ENCODE measurements at regions not wholly inside any gene's neighbourhood (a gene's known extent, or its start where the extent isn't known, plus 50 kb on each side); places are given as distances from the start of the nearest gene placed in this dataset.

DNA sequence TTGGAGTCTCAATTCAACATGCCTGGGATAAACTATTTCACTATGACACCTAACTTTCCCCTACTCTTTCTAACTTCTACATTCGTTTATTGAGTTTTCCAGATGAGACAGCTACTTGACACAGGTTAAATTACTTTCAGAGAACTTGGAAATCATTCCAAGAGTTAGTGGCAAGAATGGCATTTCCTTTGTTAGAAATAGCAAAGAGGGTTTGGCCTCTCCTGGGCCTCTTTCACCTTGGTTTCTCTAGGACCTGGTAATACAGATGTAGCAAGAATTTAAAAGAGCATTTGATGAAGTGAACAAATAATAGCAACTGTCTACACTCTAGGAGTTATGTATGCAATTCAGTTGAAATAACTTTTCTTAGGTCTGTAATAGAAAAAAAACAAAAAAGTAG lies 748.9 kb downstream of the MECOM start:
- DNase-seq (ENCODE audit: low read depth, low spot score), result no peak

GRCh38 chr3:168909260-168909659 lies 754.3 kb downstream of the MECOM start:
- H3K9me1 ChIP-seq (ENCODE audit: control insufficient read depth, extremely low read depth, insufficient read depth, low read length), result no peaks in the 10 kb centered on the region
- DNase-seq (ENCODE audit: low read depth, low spot score), result no peak
- H3K4me2 ChIP-seq (ENCODE audit: control insufficient read depth, extremely low read depth, insufficient read depth, low read depth, low read length), result no peak overlapping the region
- H3K79me2 ChIP-seq (ENCODE audit: control insufficient read depth, insufficient read depth, low read length), result no peaks in the 10 kb centered on the region
- no peaks in the 10 kb centered on the region for H3K27me3 ChIP-seq (ENCODE audit: control insufficient read depth, extremely low read depth, insufficient read depth, low read length)
- no peak for FAIRE-seq
- H3K4me3 ChIP-seq (ENCODE audit: control insufficient read depth in 2 of 3, extremely low read depth in 1 of 3, insufficient read depth in 2 of 3, low read depth in 1 of 3, low read length in 3 of 3), result no peak overlapping the region
- H3K4me1 ChIP-seq (ENCODE audit: control insufficient read depth, extremely low read depth, insufficient read depth, low read length), result no peaks in the 10 kb centered on the region
- TF ChIP-seq, protein P1, sequence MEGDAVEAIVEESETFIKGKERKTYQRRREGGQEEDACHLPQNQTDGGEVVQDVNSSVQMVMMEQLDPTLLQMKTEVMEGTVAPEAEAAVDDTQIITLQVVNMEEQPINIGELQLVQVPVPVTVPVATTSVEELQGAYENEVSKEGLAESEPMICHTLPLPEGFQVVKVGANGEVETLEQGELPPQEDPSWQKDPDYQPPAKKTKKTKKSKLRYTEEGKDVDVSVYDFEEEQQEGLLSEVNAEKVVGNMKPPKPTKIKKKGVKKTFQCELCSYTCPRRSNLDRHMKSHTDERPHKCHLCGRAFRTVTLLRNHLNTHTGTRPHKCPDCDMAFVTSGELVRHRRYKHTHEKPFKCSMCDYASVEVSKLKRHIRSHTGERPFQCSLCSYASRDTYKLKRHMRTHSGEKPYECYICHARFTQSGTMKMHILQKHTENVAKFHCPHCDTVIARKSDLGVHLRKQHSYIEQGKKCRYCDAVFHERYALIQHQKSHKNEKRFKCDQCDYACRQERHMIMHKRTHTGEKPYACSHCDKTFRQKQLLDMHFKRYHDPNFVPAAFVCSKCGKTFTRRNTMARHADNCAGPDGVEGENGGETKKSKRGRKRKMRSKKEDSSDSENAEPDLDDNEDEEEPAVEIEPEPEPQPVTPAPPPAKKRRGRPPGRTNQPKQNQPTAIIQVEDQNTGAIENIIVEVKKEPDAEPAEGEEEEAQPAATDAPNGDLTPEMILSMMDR (optimal IDR thresholded peaks at IDR 0.05 in 1 of 3, IDR thresholded peaks at IDR 0.05 in 1 of 3, conservative IDR thresholded peaks at IDR 0.05 in 1 of 3; ENCODE audit: extremely low read depth in 1 of 3, insufficient read depth in 2 of 3, low read length in 3 of 3), result no peak
- no peak for TF ChIP-seq EZH2 (IDR thresholded peaks at IDR 0.05; ENCODE audit: low read length)
- no peak overlapping the region for H2AFZ ChIP-seq (ENCODE audit: control insufficient read depth, low read length)
- no peaks in the 10 kb centered on the region for H3K9me3 ChIP-seq (ENCODE audit: control insufficient read depth, low read depth, low read length)
- dilution Hi-C loops (cut with MboI; ENCODE audit: extremely low pct_ligation_motif_present, low sequenced_read_pairs), result no loop called here
- no peak overlapping the region for H3K27ac ChIP-seq (ENCODE audit: control insufficient read depth, insufficient read depth, low read length)
- H4K20me1 ChIP-seq (ENCODE audit: control insufficient read depth, extremely low read depth, insufficient read depth, low read length), result no peaks in the 10 kb centered on the region
- no peak overlapping the region for H3K9ac ChIP-seq (ENCODE audit: control insufficient read depth, extremely low read depth, insufficient read depth, low read length)
- H3K36me3 ChIP-seq (ENCODE audit: control insufficient read depth in 2 of 2, extremely low read depth in 1 of 2, insufficient read depth in 2 of 2, low read length in 2 of 2), result no peaks in the 10 kb centered on the region

More for the DNA sequence above, 748.9 kb downstream of the MECOM start:
- H2AFZ ChIP-seq (ENCODE audit: control insufficient read depth, low read length), result no peak overlapping the region
- no peak overlapping the region for H3K4me3 ChIP-seq (ENCODE audit: control insufficient read depth in 2 of 3, extremely low read depth in 1 of 3, insufficient read depth in 2 of 3, low read depth in 1 of 3, low read length in 3 of 3)
- no peak overlapping the region for H3K9ac ChIP-seq (ENCODE audit: control insufficient read depth, extremely low read depth, insufficient read depth, low read length)
- no peaks in the 10 kb centered on the region for H3K79me2 ChIP-seq (ENCODE audit: control insufficient read depth, insufficient read depth, low read length)
- no peak overlapping the region for H3K4me2 ChIP-seq (ENCODE audit: control insufficient read depth, extremely low read depth, insufficient read depth, low read depth, low read length)
- H3K36me3 ChIP-seq (ENCODE audit: control insufficient read depth in 2 of 2, extremely low read depth in 1 of 2, insufficient read depth in 2 of 2, low read length in 2 of 2), result no peaks in the 10 kb centered on the region
- H3K27ac ChIP-seq (ENCODE audit: control insufficient read depth, insufficient read depth, low read length), result no peak overlapping the region
- no peaks in the 10 kb centered on the region for H3K9me3 ChIP-seq (ENCODE audit: control insufficient read depth, low read depth, low read length)
- no peaks in the 10 kb centered on the region for H4K20me1 ChIP-seq (ENCODE audit: control insufficient read depth, extremely low read depth, insufficient read depth, low read length)
- no peak for TF ChIP-seq EZH2 (IDR thresholded peaks at IDR 0.05; ENCODE audit: low read length)
- TF ChIP-seq, protein P1 (optimal IDR thresholded peaks at IDR 0.05 in 1 of 3, IDR thresholded peaks at IDR 0.05 in 1 of 3, conservative IDR thresholded peaks at IDR 0.05 in 1 of 3; ENCODE audit: extremely low read depth in 1 of 3, insufficient read depth in 2 of 3, low read length in 3 of 3), result no peak
- FAIRE-seq, result no peak
- no peaks in the 10 kb centered on the region for H3K9me1 ChIP-seq (ENCODE audit: control insufficient read depth, extremely low read depth, insufficient read depth, low read length)
- H3K4me1 ChIP-seq (ENCODE audit: control insufficient read depth, extremely low read depth, insufficient read depth, low read length), result no peaks in the 10 kb centered on the region
- no peaks in the 10 kb centered on the region for H3K27me3 ChIP-seq (ENCODE audit: control insufficient read depth, extremely low read depth, insufficient read depth, low read length)
- dilution Hi-C loops (cut with MboI; ENCODE audit: extremely low pct_ligation_motif_present, low sequenced_read_pairs), result no loop called here

Data from keratinocyte (primary cell).